ENCODE measurements at regions not wholly inside any gene's neighbourhood (a gene's known extent, or its start where the extent isn't known, plus 50 kb on each side); places are given as distances from the start of the nearest gene placed in this dataset.

DNA sequence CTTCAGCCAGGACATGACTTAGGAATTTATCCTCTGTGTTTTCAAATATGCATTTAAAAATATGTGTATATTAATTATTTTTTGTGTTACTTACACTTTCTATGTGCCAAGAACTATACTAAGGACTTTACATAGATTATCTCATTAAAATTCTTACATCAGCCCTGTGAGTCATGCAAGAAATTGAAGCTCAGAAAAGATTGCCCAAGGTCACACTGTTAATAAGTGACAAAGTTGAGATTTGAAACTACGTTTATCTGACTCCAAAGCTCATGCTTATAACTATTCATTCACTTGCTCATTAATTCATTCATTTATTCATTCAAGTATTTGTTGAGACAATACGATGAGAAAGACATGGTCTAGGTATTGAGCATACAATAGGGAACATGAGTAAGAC, 62.9 kb upstream of the CHRDL1 start:
- no peak for DNase-seq (ENCODE audit: low read depth in 2 of 2)

DNA sequence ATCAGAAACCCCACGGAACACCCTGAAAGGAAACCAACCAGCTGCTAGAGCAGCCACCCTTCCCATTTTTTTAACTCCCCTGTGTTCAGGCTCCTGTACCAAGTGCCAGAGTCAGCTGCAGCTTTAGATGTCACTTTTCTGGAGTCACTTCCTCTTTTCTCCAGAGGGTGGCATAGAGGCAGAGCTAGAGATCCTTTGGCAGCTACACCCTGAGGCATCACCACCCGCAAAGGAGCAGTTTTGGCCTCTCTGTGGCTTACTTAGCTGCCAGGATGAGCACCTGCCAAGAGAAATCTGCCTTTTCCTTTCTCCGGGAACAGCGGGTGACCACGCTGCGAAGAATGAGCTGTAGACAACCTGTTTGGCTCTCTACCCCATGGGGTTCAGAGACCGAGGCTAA, 58.0 kb upstream of the CHRDL1 start:
- DNase-seq (ENCODE audit: low read depth in 2 of 2) = no peak

GRCh38 chrX:110852180-110852579, 56.6 kb upstream of the CHRDL1 start:
- no peak for DNase-seq (ENCODE audit: low read depth in 2 of 2)

- DNase-seq (ENCODE audit: low read depth in 2 of 2) = no peak
Observed at GRCh38 chrX:110851780-110852179, 56.2 kb upstream of the CHRDL1 start.

- no peak for DNase-seq (ENCODE audit: low read depth in 2 of 2)
Observed at GRCh38 chrX:110847334-110847733, 51.7 kb upstream of the CHRDL1 start.

DNA sequence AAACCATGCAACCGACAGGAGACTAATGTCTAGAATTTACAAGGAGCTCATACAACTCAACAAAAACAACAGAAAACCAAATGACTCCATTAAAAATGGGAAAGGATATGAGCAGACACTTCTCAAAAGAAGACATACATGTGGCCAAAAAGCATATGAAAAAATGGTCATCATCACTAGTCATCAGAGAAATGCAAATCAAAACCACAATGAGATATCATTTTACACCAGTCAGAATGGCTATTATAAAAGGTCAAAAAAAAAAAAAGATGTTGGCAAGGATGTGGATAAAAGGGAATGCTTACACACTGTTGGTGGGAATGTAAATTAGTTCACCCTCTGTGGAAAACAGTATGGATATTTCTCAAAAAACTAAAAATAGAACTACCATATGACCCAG, 50.5 kb upstream of the CHRDL1 start:
- no peak for DNase-seq (ENCODE audit: low read depth in 2 of 2)
